SU-DHL-6 (cell line): ENCODE measurements at regions not wholly inside any gene's neighbourhood (a gene's known extent, or its start where the extent isn't known, plus 50 kb on each side); places are given as distances from the start of the nearest gene placed in this dataset.
"Not testable (repeated sequence)": the region's sequence is repeated elsewhere in the genome, so short reads cannot be mapped to it uniquely, and the experiment has no call there.

Experiments
- H2AFZ ChIP-seq: fragments of 200-600 bp; sonication (generic); 2 replicates; pipeline ENCODE4 v1.6.1; 2014; ENCODE audit warnings: low read depth, mild to moderate bottlenecking, moderate library complexity, mixed read lengths, antibody characterized with exemption, low read length; ENCODE audit not compliant: severe bottlenecking
- H3F3A ChIP-seq: fragments of 200-600 bp; shearing (Covaris generic); 2 replicates; pipeline ENCODE4 v1.6.0; 2016; ENCODE audit warnings: antibody characterized with exemption, mild to moderate bottlenecking; ENCODE audit not compliant: insufficient read depth
- H3K27ac ChIP-seq: fragments of 200-600 bp; sonication (generic); 2 replicates; pipeline ENCODE4 v1.5.1; 2016; ENCODE audit warnings: low read depth, mild to moderate bottlenecking, low read length, moderate library complexity, mixed read lengths
- H3K27me3 ChIP-seq: fragments of 200-600 bp; sonication (generic), shearing (Covaris generic); 2 replicates; pipeline ENCODE4 v1.6.0; 2014; ENCODE audit warnings: mild to moderate bottlenecking, low read length
- H3K36me3 ChIP-seq: fragments of 200-600 bp; sonication (generic); 2 replicates; pipeline ENCODE4 v1.6.1; 2014; ENCODE audit warnings: mild to moderate bottlenecking, low read length, mixed read lengths
- H3K4me2 ChIP-seq: fragments of 300-600, 200-600 bp; shearing (Covaris generic), sonication (generic); 2 replicates; pipeline ENCODE4 v1.6.0; 2014; ENCODE audit warnings: low read length, low read depth, mild to moderate bottlenecking; ENCODE audit not compliant: poor library complexity, severe bottlenecking
- H3K4me3 ChIP-seq: fragments of 200-600 bp; sonication (generic); 2 replicates; pipeline ENCODE4 v1.5.1; 2014; ENCODE audit warnings: antibody characterized with exemption, low read length, mild to moderate bottlenecking, mixed read lengths; ENCODE audit not compliant: insufficient read depth, poor library complexity, severe bottlenecking
- H3K79me2 ChIP-seq: fragments of 200-600 bp; sonication (generic); 2 replicates; pipeline ENCODE4 v1.6.1; 2014; ENCODE audit warnings: mild to moderate bottlenecking, low read length, moderate library complexity; ENCODE audit not compliant: insufficient read depth
- H3K9ac ChIP-seq: fragments of 200-600 bp; sonication (generic); 2 replicates; pipeline ENCODE4 v1.7.0; 2014; ENCODE audit warnings: mild to moderate bottlenecking, low read length
- H3K9me2 ChIP-seq: fragments of 200-600 bp; sonication (generic); replicated peaks from 2 replicates; pipeline ENCODE4 v1.6.1; 2014; ENCODE audit warnings: low read length; ENCODE audit not compliant: insufficient read depth
- H3K9me3 ChIP-seq: fragments of 200-600 bp; sonication (generic); 2 replicates; pipeline ENCODE4 v1.6.1; 2014; ENCODE audit warnings: low read length, mixed read lengths; ENCODE audit not compliant: insufficient read depth
- H4K20me1 ChIP-seq: fragments of 200-600 bp; sonication (generic); 2 replicates; pipeline ENCODE4 v1.6.1; 2014; ENCODE audit warnings: low read depth, mild to moderate bottlenecking, antibody characterized with exemption, low read length, moderate library complexity, mixed read lengths
- EZH2phosphoT487 ChIP-seq: fragments of 200-600 bp; sonication (generic), shearing (Covaris generic); conservative IDR thresholded peaks from 2 replicates; pipeline ENCODE4 v1.6.1; 2018; ENCODE audit warnings: mild to moderate bottlenecking, antibody characterized with exemption, low read length, moderate library complexity, mixed read lengths
- TF ChIP-seq, protein P1 (sequence below): fragments of 200-600 bp; sonication (generic); IDR thresholded peaks from one replicate; pipeline ENCODE4 v1.5.1; 2017; ENCODE audit warnings: antibody characterized with exemption, mild to moderate bottlenecking, low read length, moderate library complexity; ENCODE audit not compliant: insufficient read depth, poor library complexity, severe bottlenecking

DNA sequence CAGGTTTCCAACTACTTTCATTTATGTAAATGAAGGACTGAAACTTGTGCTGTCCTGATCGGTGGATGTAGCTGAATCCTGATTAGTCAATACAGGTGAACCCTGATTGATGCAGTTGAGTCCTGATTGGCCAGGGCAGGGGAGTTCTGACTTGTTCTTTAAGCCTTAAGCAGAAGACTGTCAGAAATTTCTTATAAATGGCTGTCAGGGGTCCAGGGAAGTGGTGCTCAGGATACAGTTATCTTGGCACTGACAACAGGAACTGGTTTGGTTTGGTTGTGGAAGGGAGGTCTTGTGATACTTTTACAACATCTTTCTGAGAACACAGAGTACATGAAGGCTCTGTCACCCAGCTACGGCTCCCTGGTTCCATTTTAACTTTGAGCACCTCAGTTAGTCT, 132.1 kb downstream of the KCNJ12 start:
- no peak overlapping the region for H3K9ac ChIP-seq
- TF ChIP-seq EZH2phosphoT487: no peak
- TF ChIP-seq, protein P1, sequence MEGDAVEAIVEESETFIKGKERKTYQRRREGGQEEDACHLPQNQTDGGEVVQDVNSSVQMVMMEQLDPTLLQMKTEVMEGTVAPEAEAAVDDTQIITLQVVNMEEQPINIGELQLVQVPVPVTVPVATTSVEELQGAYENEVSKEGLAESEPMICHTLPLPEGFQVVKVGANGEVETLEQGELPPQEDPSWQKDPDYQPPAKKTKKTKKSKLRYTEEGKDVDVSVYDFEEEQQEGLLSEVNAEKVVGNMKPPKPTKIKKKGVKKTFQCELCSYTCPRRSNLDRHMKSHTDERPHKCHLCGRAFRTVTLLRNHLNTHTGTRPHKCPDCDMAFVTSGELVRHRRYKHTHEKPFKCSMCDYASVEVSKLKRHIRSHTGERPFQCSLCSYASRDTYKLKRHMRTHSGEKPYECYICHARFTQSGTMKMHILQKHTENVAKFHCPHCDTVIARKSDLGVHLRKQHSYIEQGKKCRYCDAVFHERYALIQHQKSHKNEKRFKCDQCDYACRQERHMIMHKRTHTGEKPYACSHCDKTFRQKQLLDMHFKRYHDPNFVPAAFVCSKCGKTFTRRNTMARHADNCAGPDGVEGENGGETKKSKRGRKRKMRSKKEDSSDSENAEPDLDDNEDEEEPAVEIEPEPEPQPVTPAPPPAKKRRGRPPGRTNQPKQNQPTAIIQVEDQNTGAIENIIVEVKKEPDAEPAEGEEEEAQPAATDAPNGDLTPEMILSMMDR: no peak
- H3K36me3 ChIP-seq: no peaks in the 10 kb centered on the region
- no peaks in the 10 kb centered on the region for H4K20me1 ChIP-seq
- H3K4me2 ChIP-seq: no peak overlapping the region
- H3K79me2 ChIP-seq: no peaks in the 10 kb centered on the region
- no peak overlapping the region for H2AFZ ChIP-seq
- H3K9me3 ChIP-seq: no peaks in the 10 kb centered on the region
- H3K9me2 ChIP-seq: no peaks in the 10 kb centered on the region
- H3F3A ChIP-seq: no peaks in the 10 kb centered on the region
- H3K27ac ChIP-seq: no peak overlapping the region
- no peak overlapping the region for H3K4me3 ChIP-seq
- H3K27me3 ChIP-seq: no peaks in the 10 kb centered on the region

DNA sequence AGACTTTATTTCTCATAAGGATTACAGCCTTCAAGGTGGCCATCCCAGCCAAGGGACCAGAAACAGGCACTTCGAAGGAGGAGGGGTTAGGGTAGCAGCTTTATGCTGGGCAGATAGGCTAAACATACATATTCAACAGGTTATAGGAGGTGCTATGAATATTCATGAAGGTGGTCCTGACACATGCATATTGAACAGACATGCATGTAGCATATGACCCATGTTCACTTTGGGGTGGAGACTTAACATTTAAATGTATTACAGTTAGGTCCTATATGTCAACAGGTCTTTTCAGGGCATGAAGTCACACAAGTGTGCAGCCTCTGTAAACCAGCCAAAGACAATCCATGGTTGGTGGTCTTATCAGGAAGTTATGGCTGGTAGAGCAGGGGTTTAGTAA, 133.2 kb downstream of the KCNJ12 start:
- H3K79me2 ChIP-seq, H3K9me2 ChIP-seq, H3K36me3 ChIP-seq, H3K27me3 ChIP-seq, H3K4me3 ChIP-seq, H2AFZ ChIP-seq, H3K4me2 ChIP-seq, H3K27ac ChIP-seq, H4K20me1 ChIP-seq, H3K9ac ChIP-seq, H3F3A ChIP-seq, H3K9me3 ChIP-seq: not testable (repeated sequence)

GRCh38 chr17:21510686-21511362, 134.7 kb downstream of the KCNJ12 start:
- H3K27ac ChIP-seq: no peak overlapping the region
- H3K36me3 ChIP-seq: no peaks in the 10 kb centered on the region
- no peak overlapping the region for H3K4me2 ChIP-seq
- H3K27me3 ChIP-seq: no peaks in the 10 kb centered on the region
- TF ChIP-seq, protein P1: no peak
- no peak for TF ChIP-seq EZH2phosphoT487
- H3K79me2 ChIP-seq: no peaks in the 10 kb centered on the region
- no peaks in the 10 kb centered on the region for H4K20me1 ChIP-seq
- H3K9me2 ChIP-seq: no peaks in the 10 kb centered on the region
- no peak overlapping the region for H3K9ac ChIP-seq
- H3F3A ChIP-seq: no peaks in the 10 kb centered on the region
- no peak overlapping the region for H2AFZ ChIP-seq
- no peak overlapping the region for H3K4me3 ChIP-seq
- no peaks in the 10 kb centered on the region for H3K9me3 ChIP-seq

GRCh38 chr17:21511363-21512195, 135.4 kb downstream of the KCNJ12 start:
- H3K9me2 ChIP-seq: no peaks in the 10 kb centered on the region
- H2AFZ ChIP-seq: no peak overlapping the region
- no peaks in the 10 kb centered on the region for H3K9me3 ChIP-seq
- TF ChIP-seq, protein P1: no peak
- no peak for TF ChIP-seq EZH2phosphoT487
- no peak overlapping the region for H3K9ac ChIP-seq
- no peaks in the 10 kb centered on the region for H3K36me3 ChIP-seq
- H3K4me3 ChIP-seq: no peak overlapping the region
- no peaks in the 10 kb centered on the region for H3K79me2 ChIP-seq
- H3F3A ChIP-seq: no peaks in the 10 kb centered on the region
- H4K20me1 ChIP-seq: no peaks in the 10 kb centered on the region
- H3K4me2 ChIP-seq: no peak overlapping the region
- no peak overlapping the region for H3K27ac ChIP-seq
- no peaks in the 10 kb centered on the region for H3K27me3 ChIP-seq
